ENCODE measurements at regions not wholly inside any gene's neighbourhood (a gene's known extent, or its start where the extent isn't known, plus 50 kb on each side); places are given as distances from the start of the nearest gene placed in this dataset.

GRCh38 chr13:70893832-70894231, 785.6 kb upstream of the KLHL1 start:
- TF ChIP-seq CTCF (IDR thresholded peaks at IDR 0.05), result no peak
- TF ChIP-seq ZFX (IDR thresholded peaks at IDR 0.05; ENCODE audit: borderline replicate concordance), result no peak
